ENCODE measurements at regions not wholly inside any gene's neighbourhood (a gene's known extent, or its start where the extent isn't known, plus 50 kb on each side); places are given as distances from the start of the nearest gene placed in this dataset.

GRCh38 chr13:74706801-74707200 lies 572.6 kb upstream of the KLF12 start:
- DNase-seq = no peak

- no peak for DNase-seq
Observed at GRCh38 chr13:74705438-74705837, 571.2 kb upstream of the KLF12 start.

- DNase-seq = no peak
Observed at GRCh38 chr13:74703855-74704387, 569.7 kb upstream of the KLF12 start.

- DNase-seq = no peak
Observed at GRCh38 chr13:74696148-74696922, 562.1 kb upstream of the KLF12 start.

DNA sequence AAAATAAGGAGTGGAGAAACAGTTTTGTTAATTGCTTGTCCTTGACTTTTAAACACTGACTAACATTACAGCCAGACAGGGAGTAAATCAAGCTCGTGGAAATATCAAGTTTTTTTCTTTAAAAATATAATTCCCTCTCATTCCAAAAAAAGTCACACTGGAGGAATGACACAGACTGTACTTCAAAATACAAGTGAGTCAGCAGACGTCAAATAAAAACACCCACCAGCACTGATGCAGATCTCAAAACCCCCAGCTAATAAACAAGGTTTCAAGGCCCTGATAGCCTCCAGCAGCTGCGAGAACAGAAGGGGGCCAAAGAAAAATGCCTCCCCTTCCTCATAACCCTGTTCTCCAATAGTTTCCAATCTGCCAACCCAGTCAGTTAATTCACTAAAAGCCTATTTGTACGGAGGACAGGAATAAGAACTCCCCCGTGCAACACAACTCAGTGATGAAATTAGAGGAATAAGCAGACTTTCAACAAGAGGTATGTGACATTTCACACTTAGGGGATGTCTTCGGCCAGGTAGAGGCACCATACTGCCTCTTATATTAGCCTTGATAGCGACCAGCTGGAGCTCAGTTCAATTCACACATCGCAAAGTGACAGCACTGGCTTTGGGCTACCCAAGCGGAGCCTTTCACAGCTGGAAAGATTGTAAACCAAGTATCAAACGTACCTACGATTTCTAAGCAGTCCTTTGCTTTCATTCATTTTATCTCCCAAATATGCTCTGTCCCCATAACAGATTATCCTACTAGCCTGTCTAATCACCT lies 561.0 kb upstream of the KLF12 start:
- DNase-seq = no peak

DNA sequence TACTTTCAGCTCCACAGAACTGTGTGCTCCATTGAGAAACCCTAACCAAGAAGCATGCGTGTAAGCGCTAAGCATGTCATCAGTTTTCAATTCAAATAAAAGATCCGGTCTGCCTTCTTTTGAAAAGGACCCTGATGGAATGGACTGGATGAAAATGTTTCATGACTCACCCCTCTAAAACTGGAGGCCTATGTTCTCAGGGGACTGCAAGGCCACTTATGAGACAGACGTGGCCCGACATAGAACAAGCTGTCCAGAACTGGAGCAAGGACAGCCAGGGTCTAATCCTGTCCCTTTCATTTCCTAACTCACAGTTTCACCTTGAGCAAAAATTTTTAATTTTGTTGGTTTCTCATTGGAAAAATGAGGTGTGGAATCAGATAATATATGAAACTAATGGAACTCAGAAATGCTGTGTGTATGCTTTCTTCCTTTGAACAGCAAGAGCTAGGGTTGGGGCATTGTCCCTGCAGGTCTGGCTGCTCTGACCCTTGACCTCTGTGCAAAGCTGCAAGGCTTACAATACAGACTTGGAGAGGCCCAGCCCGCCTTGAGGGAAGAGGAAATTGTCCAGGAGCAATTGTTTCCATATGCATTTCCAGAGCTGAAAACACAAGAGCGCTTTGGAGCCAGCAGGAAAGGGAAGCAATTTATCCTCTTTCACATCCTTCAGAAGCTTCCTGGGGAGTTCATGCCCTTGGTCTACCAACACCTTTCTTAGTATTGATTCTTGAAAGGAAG lies 553.4 kb upstream of the KLF12 start:
- no peak for DNase-seq

DNA sequence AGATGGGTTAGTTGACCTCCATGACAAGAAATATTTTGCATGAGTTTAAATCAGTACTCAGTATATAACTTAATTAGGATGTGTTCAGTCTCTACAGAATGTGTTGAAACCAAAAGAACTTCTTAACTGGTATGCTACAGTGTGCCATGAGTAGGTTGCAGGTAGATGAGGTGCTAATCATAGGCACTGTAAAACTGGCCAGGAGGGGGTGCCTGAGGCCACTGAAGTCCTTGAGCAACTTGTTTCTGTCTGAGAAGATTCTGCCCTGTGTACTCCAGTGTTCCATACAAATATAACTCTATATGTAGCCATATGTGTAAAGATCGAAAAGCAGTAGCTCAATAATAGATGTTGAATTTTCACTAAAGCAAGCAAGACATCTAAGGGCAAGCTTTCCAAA lies 549.2 kb upstream of the KLF12 start:
- DNase-seq = no peak

GRCh38 chr13:74682746-74683145 lies 548.5 kb upstream of the KLF12 start:
- DNase-seq = no peak

- no peak for DNase-seq
Observed at GRCh38 chr13:74681891-74682290, 547.7 kb upstream of the KLF12 start.

DNA sequence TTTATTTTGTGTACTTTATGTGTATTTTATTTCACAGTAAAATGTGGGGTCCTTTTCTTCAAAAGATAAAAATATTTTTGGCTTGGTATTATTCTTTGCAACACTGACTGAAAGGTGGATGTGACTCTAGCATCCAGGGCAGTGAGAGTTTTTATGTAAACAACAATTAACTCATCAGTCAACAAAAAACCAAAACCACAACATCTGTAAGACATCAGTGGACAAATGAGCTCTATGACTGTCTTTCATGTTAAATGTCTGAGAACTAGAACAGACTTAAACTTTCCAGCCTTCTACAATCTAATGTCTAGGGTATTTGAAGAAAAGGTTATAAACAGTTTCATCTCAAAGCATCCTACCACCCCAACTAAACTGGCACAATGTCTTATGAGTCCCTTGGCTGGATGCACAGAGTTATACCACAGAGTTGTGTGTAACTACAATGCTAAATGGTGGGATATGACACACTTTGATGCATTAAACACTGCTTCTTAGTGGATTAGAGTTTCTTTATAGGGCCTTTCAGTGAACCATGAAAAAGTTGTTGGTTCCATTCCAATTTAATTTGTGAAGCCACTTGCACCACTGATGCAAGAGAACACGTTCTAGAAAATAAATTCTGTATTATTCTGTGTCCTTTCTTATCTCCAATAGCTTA lies 544.2 kb upstream of the KLF12 start:
- no peak for DNase-seq

GRCh38 chr13:74675972-74676371 lies 541.8 kb upstream of the KLF12 start:
- no peak for DNase-seq

DNA sequence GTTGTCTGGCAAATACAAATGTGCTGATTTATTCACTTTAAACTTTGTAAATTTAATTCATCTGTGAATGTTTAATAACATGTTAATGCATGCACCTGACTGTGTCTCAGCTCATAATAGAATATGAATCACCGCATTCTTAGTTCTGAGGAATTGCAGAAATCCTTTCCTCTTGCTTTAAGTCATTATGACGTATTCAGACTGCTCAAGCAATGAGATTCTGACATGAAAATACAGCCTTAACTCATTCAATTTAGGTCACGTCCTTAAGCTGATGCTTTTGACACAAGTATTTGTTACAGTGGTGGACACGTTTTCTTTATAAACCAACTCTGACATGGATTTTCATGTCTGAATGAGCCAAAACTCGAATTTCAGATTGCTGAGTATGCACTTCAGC lies 541.0 kb upstream of the KLF12 start:
- no peak for DNase-seq

DNA sequence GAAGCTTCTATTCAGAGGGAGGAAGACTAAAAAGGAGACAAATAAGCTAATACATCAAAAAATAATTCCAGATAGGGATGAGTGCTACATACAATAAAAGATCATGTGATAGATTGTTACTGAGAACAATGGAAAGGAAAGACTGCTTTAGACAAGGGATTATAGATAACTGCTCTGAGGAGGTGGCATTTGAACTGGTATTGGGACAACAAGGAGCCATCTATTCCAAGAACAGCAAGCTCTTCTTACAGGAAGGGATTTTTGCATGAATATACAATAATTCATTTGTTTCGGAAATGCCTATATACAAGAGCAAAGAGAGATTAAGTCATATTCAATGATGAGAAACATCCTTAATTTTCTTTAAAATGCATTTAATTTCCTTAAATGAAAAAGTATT lies 540.5 kb upstream of the KLF12 start:
- no peak for DNase-seq

DNA sequence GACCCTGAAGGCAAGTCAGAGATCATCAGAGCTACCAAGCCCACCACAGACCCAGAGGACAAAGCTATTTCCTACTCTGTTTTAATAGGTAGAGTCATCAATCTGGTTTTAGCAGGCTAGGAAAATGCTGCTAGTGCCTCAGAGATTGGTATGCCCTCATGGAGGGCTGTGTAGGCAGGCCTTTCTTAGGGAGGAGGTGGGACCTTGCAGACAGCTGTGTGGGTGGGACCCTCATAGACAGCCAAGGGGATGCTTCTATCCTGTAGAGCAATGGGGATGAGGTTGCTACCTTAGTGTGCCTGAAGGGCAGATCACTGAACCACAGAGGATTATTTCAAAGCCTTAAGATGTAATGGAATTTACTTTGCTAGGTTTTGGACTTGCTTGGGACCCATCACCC lies 534.9 kb upstream of the KLF12 start:
- DNase-seq = no peak

GRCh38 chr13:74667656-74668203 lies 533.5 kb upstream of the KLF12 start:
- DNase-seq = no peak

GRCh38 chr13:74662905-74663304 lies 528.7 kb upstream of the KLF12 start:
- DNase-seq = no peak

DNA sequence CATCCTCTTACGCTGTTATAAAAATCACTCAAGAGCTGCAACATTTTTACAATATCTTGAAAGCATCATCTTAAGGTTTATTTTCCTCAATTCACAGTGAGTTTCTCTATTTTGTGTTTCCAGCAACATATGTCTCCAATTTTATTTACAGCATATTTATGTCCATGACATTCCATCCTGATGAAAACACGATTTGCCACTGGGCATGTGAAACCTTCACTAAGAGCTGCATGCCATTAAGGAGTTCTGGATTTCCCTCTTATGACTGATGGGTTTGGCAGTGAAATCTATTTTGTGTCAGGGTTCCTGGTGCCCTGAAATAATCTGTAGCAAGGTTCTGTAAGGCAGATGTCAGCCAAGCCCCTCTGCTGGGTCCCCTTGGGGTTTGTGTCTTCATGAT lies 527.6 kb upstream of the KLF12 start:
- no peak for DNase-seq

- no peak for DNase-seq
Observed at GRCh38 chr13:74657765-74658164, 523.6 kb upstream of the KLF12 start.

- DNase-seq = no peak
Observed at GRCh38 chr13:74651121-74651520, 516.9 kb upstream of the KLF12 start.

- no peak for DNase-seq
Observed at GRCh38 chr13:74647991-74648390, 513.8 kb upstream of the KLF12 start.

GRCh38 chr13:74647211-74647610 lies 513.0 kb upstream of the KLF12 start:
- no peak for DNase-seq

GRCh38 chr13:74646091-74646490 lies 511.9 kb upstream of the KLF12 start:
- DNase-seq = no peak

DNA sequence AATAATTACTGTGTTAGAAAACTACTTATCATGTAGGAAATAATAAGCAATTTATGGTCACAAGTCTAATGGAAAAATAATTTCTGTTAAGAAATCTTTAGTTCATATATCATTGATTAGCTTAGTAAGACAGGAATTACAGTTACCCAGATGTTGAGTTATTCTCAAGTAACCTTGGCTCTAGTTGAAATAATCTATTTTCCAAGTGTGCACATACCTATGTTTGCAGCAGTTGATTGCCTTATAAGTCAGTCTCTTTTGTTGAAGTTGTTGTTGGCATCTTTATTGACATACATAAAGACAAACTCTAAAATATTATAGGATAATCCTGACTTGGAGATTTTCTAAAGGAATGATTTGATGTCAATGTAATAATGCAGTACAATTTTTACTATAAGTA lies 511.4 kb upstream of the KLF12 start:
- DNase-seq = no peak
